LNCaP clone FGC (cell line): ENCODE measurements at regions not wholly inside any gene's neighbourhood (a gene's known extent, or its start where the extent isn't known, plus 50 kb on each side); places are given as distances from the start of the nearest gene placed in this dataset.

Source experiments
- DNase-seq: peaks from one replicate; pipeline ENCODE4 v3.0.0-alpha.2; 2011; ENCODE audit warnings: low read depth
- H3K4me3 ChIP-seq: 2 replicates; pipeline ENCODE4 v1.5.1; 2011; ENCODE audit warnings: mild to moderate bottlenecking, low read depth, low read length, control low read depth
- CTCF ChIP-seq: IDR thresholded peaks from 2 replicates; pipeline ENCODE4 v1.5.1; 2012; ENCODE audit warnings: mild to moderate bottlenecking; ENCODE audit not compliant: control insufficient read depth, insufficient read depth; ENCODE audit errors: extremely low read depth

- no peak for DNase-seq
Observed at GRCh38 chr3:137958636-137959035, 51.3 kb upstream of the CLDN18 start.

More at GRCh38 chr3:137958636-137959035, 51.3 kb upstream of the CLDN18 start:
- TF ChIP-seq CTCF = no peak
- H3K4me3 ChIP-seq = no peak overlapping the region
